ENCODE measurements at regions not wholly inside any gene's neighbourhood (a gene's known extent, or its start where the extent isn't known, plus 50 kb on each side); places are given as distances from the start of the nearest gene placed in this dataset.

DNA sequence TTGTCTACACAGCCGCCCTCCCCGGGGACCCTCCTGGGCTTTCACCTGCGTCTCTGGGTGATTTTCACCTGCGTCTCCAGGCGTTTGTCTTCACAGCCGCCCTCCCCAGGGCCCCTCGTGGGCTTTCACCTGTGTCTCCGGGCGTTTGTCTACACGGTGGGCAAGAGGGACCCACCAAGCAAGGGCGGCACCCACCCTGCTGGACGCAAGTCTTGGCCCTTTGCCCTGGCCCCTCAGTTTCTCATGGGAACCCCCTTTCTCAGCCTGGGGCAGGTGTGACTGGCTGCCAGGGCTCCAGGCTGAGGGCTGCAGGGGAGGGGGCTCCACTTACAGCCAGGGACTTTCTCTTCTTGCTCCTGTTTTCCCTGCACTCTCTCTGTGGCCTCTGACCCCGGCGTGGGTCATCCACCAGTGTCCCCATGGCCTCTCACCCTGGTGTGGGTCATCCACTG lies 68.6 kb upstream of the GALNT9 start:
- H3K36me3 ChIP-seq (ENCODE audit: control insufficient read depth, insufficient read depth, low read length) = no peaks in the 10 kb centered on the region
- DNase-seq (ENCODE audit: low read depth) = no peak
- H3K27me3 ChIP-seq (ENCODE audit: control insufficient read depth, insufficient read depth, low read length) = peaks cover 51% of the 10 kb centered on the region
- H3K4me3 ChIP-seq (ENCODE audit: low read depth, low read length) = no peak overlapping the region
- TF ChIP-seq, protein P1, sequence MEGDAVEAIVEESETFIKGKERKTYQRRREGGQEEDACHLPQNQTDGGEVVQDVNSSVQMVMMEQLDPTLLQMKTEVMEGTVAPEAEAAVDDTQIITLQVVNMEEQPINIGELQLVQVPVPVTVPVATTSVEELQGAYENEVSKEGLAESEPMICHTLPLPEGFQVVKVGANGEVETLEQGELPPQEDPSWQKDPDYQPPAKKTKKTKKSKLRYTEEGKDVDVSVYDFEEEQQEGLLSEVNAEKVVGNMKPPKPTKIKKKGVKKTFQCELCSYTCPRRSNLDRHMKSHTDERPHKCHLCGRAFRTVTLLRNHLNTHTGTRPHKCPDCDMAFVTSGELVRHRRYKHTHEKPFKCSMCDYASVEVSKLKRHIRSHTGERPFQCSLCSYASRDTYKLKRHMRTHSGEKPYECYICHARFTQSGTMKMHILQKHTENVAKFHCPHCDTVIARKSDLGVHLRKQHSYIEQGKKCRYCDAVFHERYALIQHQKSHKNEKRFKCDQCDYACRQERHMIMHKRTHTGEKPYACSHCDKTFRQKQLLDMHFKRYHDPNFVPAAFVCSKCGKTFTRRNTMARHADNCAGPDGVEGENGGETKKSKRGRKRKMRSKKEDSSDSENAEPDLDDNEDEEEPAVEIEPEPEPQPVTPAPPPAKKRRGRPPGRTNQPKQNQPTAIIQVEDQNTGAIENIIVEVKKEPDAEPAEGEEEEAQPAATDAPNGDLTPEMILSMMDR (IDR thresholded peaks at IDR 0.05; ENCODE audit: insufficient read depth, low read length, poor library complexity, severe bottlenecking) = no peak

DNA sequence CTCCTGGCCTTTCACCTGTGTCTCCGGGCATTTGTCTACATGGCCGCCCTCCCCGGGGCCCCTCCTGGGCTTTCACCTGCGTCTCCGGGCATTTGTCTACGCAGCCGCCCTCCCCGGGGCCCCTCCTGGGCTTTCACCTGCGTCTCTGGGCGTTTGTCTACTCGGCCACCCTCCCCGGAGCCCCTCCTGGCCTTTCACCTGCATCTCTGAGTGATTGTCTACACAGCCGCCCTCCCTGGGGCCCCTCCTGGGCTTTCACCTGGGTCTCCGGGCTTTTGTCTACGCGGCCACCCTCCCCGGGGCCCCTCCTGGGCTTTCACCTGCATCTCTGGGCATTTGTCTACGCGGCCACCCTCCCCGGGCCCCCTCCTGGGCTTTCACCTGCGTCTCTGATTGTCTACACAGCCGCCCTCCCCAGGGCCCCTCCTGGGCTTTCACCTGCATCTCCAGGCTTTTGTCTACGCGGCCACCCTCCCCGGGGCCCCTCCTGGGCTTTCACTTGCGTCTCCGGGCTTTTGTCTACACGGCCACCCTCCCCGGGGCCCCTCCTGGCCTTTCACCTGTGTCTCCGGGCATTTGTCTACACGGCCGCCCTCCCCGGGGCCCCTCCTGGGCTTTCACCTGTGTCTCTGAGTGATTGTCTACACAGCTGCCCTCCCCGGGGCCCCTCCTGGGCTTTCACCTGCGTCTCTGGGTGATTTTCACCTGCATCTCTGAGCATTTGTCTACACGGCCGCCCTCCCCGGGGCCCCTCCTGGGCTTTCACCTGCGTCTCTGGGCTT lies 68.0 kb upstream of the GALNT9 start:
- H3K4me3 ChIP-seq (ENCODE audit: low read depth, low read length) = no peak overlapping the region
- DNase-seq (ENCODE audit: low read depth) = no peak
- H3K27me3 ChIP-seq (ENCODE audit: control insufficient read depth, insufficient read depth, low read length) = peaks cover 45% of the 10 kb centered on the region
- H3K36me3 ChIP-seq (ENCODE audit: control insufficient read depth, insufficient read depth, low read length) = no peaks in the 10 kb centered on the region
- TF ChIP-seq, protein P1 (IDR thresholded peaks at IDR 0.05; ENCODE audit: insufficient read depth, low read length, poor library complexity, severe bottlenecking) = no peak

DNA sequence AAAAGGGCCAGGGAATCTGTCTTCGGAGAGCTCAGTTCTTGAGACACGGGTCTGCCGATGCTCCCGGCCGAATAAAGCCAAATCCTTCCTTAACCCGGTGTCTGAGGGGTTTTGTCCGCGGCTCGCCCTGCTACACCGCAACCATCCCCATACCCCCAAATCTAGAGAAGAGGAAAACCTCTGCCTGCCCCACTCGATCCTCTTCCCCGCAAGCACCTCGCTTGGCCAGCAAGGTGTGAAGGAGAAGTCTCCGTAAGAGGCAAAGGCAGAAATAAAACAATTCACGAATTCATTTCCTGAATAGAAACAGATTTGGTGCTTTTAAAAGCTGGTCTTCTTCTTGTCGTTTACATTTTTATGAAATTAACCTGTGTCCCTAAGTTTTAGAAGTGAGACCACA lies 67.3 kb upstream of the GALNT9 start:
- no peaks in the 10 kb centered on the region for H3K36me3 ChIP-seq (ENCODE audit: control insufficient read depth, insufficient read depth, low read length)
- TF ChIP-seq, protein P1 (IDR thresholded peaks at IDR 0.05; ENCODE audit: insufficient read depth, low read length, poor library complexity, severe bottlenecking) = no peak
- no peak overlapping the region for H3K4me3 ChIP-seq (ENCODE audit: low read depth, low read length)
- DNase-seq (ENCODE audit: low read depth) = no peak
- peaks cover 44% of the 10 kb centered on the region for H3K27me3 ChIP-seq (ENCODE audit: control insufficient read depth, insufficient read depth, low read length)

DNA sequence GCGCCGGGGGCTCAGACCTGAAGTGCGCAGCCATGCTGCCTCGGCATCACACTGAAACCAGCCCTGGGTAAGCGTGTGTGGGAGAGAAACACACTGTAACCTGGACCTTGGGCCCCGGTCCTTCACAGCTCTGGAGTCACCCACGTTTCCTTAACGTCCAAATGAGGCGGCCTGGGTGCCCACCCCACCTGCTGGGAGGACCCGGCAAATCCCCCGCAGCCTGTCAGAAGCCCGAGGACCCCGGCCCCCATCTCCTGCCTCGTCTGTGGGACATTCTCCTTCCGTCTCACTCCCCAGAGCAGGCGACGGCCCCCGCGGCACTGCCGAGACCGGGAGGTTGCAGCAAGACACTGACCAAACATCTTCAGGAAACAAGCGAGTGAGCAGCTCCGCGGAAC lies 66.5 kb upstream of the GALNT9 start:
- peaks cover 44% of the 10 kb centered on the region for H3K27me3 ChIP-seq (ENCODE audit: control insufficient read depth, insufficient read depth, low read length)
- DNase-seq (ENCODE audit: low read depth) = no peak
- TF ChIP-seq, protein P1 (IDR thresholded peaks at IDR 0.05; ENCODE audit: insufficient read depth, low read length, poor library complexity, severe bottlenecking) = no peak
- H3K4me3 ChIP-seq (ENCODE audit: low read depth, low read length) = no peak overlapping the region
- H3K36me3 ChIP-seq (ENCODE audit: control insufficient read depth, insufficient read depth, low read length) = no peaks in the 10 kb centered on the region

DNA sequence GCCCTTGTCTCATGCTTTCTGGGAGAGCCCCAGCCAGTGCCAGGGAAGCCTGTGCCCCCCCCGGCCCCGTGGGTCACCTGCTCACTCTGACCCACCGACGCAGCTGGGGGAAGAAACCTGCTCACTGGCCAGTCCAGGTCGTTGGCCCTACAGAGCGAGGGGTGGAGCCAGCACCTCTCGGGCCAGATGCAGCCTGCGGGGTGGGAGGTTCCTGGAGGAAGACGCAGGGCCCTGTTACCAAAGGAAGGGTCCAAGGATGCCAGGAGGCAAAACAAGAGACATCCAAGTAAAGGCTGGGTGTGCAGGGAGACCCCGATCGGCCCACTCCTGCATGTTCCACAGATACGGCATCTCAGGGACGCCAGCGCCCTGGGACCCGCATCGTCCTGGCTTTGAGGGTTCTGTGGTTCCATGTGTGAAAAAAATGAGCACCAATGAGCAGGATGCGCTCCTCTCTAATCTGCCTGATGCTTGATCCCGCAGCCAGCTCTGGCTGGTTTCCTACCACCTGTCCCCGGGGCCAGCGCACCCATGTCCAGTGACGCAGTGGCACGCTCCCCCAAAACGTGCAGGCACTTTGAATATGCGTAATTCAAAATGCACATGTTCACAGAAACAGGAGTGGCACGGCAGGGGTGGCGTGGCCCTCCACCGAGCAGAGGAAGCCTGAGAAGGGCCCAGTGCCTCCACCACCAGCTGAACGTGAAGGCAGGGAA lies 66.0 kb upstream of the GALNT9 start:
- DNase-seq (ENCODE audit: low read depth) = no peak
- H3K36me3 ChIP-seq (ENCODE audit: control insufficient read depth, insufficient read depth, low read length) = no peaks in the 10 kb centered on the region
- TF ChIP-seq, protein P1 (IDR thresholded peaks at IDR 0.05; ENCODE audit: insufficient read depth, low read length, poor library complexity, severe bottlenecking) = no peak
- peaks cover 42% of the 10 kb centered on the region for H3K27me3 ChIP-seq (ENCODE audit: control insufficient read depth, insufficient read depth, low read length)
- H3K4me3 ChIP-seq (ENCODE audit: low read depth, low read length) = no peak overlapping the region

Data from kidney epithelial cell (primary cell).